Endothelial cell of umbilical vein (primary cell): ENCODE measurements at regions not wholly inside any gene's neighbourhood (a gene's known extent, or its start where the extent isn't known, plus 50 kb on each side); places are given as distances from the start of the nearest gene placed in this dataset.

ENCODE experiments used
- BruUV-seq: library from RNA; stranded (reverse); fragments of 400-500 nt; replicated peaks from 2 replicates; lab custom pipeline; 2021; lab: Mats Ljungman, UMichigan
- CTCF ChIA-PET: fragments of 300-600, 350-600 bp; sonication (Branson Sonifier 250); formaldehyde crosslinking; loops from one replicate; lab custom pipeline; 2021; ENCODE audit warnings: antibody characterized with exemption, inconsistent platforms; lab: Charles Lee
- POLR2A ChIA-PET: fragments of 300-600, 350-600 bp; sonication (Branson Sonifier 250); formaldehyde crosslinking; loops from one replicate; lab custom pipeline; 2021; ENCODE audit warnings: antibody characterized with exemption, inconsistent platforms; lab: Charles Lee
- DNase-seq: peaks from one replicate; pipeline ENCODE4 v3.0.0-alpha.2; 2011; ENCODE audit warnings: low read depth, low spot score
- FAIRE-seq: peaks from 2 replicates; lab custom pipeline; 2011; peaks lifted over from hg19 to GRCh38; lab: Jason Lieb, UNC
- H2AFZ ChIP-seq: 2 replicates; pipeline ENCODE4 v1.6.0; 2012; ENCODE audit warnings: low read depth, low read length, control low read depth, inconsistent platforms
- H3K27ac ChIP-seq: 2 replicates; pipeline ENCODE4 v1.5.1; 2011; ENCODE audit warnings: low read depth, mild to moderate bottlenecking, control low read depth, low read length, moderate library complexity; ENCODE audit not compliant: insufficient read depth
- H3K27me3 ChIP-seq, 2 experiments: 2 replicates each; pipeline versions ENCODE4 v1.6.0 to v1.6.1; 2011; ENCODE audit warnings: low read length in 2 of 2, mixed read lengths in 1 of 2; ENCODE audit not compliant: control insufficient read depth in 2 of 2, insufficient read depth in 2 of 2
- H3K36me3 ChIP-seq, 2 experiments: 2 replicates in 1 of 2; 3 replicates in 1 of 2; pipeline ENCODE4 v1.5.1; 2011; ENCODE audit warnings: low read length in 2 of 2, mild to moderate bottlenecking in 1 of 2, moderate library complexity in 1 of 2; ENCODE audit not compliant: control insufficient read depth in 2 of 2, insufficient read depth in 2 of 2; ENCODE audit errors: extremely low read depth in 1 of 2
- H3K4me1 ChIP-seq: 3 replicates; pipeline ENCODE4 v1.5.1; 2011; ENCODE audit warnings: mild to moderate bottlenecking, low read length; ENCODE audit not compliant: control insufficient read depth, insufficient read depth; ENCODE audit errors: extremely low read depth
- H3K4me2 ChIP-seq: 2 replicates; pipeline ENCODE4 v1.6.1; 2011; ENCODE audit warnings: low read length, control low read depth, mixed read lengths; ENCODE audit not compliant: insufficient read depth
- H3K4me3 ChIP-seq, 3 experiments: fragments of 200-600 bp in 1 of 3; sonication (generic), shearing (Covaris generic) in 1 of 3; replicated peaks in 1 of 3; 2 replicates each; pipeline ENCODE4 v1.5.1; 2011 to 2016; ENCODE audit warnings: control low read depth in 3 of 3, low read length in 3 of 3, mild to moderate bottlenecking in 2 of 3, inconsistent platforms in 1 of 3, low read depth in 1 of 3, moderate library complexity in 1 of 3; ENCODE audit not compliant: insufficient read depth in 1 of 3
- H3K79me2 ChIP-seq: 2 replicates; pipeline ENCODE4 v1.6.0; 2012; ENCODE audit warnings: low read length, inconsistent platforms; ENCODE audit not compliant: control insufficient read depth, insufficient read depth
- H3K9ac ChIP-seq: replicated peaks from 2 replicates; pipeline ENCODE3; 2011; ENCODE audit warnings: low read length, control low read depth; ENCODE audit not compliant: insufficient read depth; ENCODE audit errors: extremely low read depth
- H3K9me1 ChIP-seq: replicated peaks from 3 replicates; pipeline ENCODE4 v1.6.0; 2011; ENCODE audit warnings: mild to moderate bottlenecking, low read length; ENCODE audit not compliant: control insufficient read depth, insufficient read depth; ENCODE audit errors: extremely low read depth
- H3K9me3 ChIP-seq: replicated peaks from 2 replicates; pipeline ENCODE4 v1.5.1; 2012; ENCODE audit warnings: low read length, inconsistent platforms; ENCODE audit not compliant: control insufficient read depth, insufficient read depth
- H4K20me1 ChIP-seq: replicated peaks from 2 replicates; pipeline ENCODE3; 2011; ENCODE audit warnings: mild to moderate bottlenecking, low read length; ENCODE audit not compliant: control insufficient read depth, insufficient read depth; ENCODE audit errors: extremely low read depth
- CTCF ChIP-seq, 2 donors: IDR thresholded peaks; 1 replicate in 1 of 2; 2 replicates in 1 of 2; pipeline ENCODE4 v1.5.1; 2011; ENCODE audit warnings: low read length in 2 of 2, mild to moderate bottlenecking in 2 of 2, moderate library complexity in 2 of 2, control low read depth in 1 of 2, inconsistent platforms in 1 of 2, low read depth in 1 of 2; ENCODE audit not compliant: insufficient read depth in 1 of 2; ENCODE audit errors: extremely low read depth in 1 of 2
- EZH2 ChIP-seq: IDR thresholded peaks from 2 replicates; pipeline ENCODE4 v1.6.1; 2012; ENCODE audit warnings: borderline replicate concordance, low read depth, mild to moderate bottlenecking, moderate library complexity, low read length, inconsistent platforms; ENCODE audit not compliant: severe bottlenecking
- FOS ChIP-seq: IDR thresholded peaks from 2 replicates; pipeline ENCODE4 v1.6.1; 2011; ENCODE audit warnings: mild to moderate bottlenecking, low read length, moderate library complexity, borderline replicate concordance; ENCODE audit not compliant: insufficient read depth
- GATA2 ChIP-seq: IDR thresholded peaks from 2 replicates; pipeline ENCODE4 v1.7.0; 2011; ENCODE audit warnings: low read depth, mild to moderate bottlenecking, moderate library complexity, mixed read lengths, low read length; ENCODE audit not compliant: insufficient read length, insufficient read depth
- JUN ChIP-seq: IDR thresholded peaks from 2 replicates; pipeline ENCODE4 v1.6.1; 2011; ENCODE audit warnings: borderline replicate concordance, low read depth; ENCODE audit not compliant: insufficient read length, insufficient read depth
- MYC ChIP-seq: IDR thresholded peaks from one replicate; pipeline ENCODE4 v1.6.1; 2011; ENCODE audit warnings: mild to moderate bottlenecking, low read depth, low read length
- POLR2A ChIP-seq: IDR thresholded peaks from 2 replicates; pipeline ENCODE4 v1.6.1; 2012; ENCODE audit warnings: low read depth, mild to moderate bottlenecking, control low read depth, low read length
- POLR2AphosphoS5 ChIP-seq: IDR thresholded peaks from 2 replicates; pipeline ENCODE4 v1.6.1; 2012; ENCODE audit warnings: low read depth, mild to moderate bottlenecking, control low read depth, low read length, moderate library complexity; ENCODE audit not compliant: insufficient read depth
- dilution Hi-C: fragments of 300-500 bp; cut with MboI; formaldehyde crosslinking; loops from one replicate; pipeline ENCODE4 v1.15.0; 2019; ENCODE audit warnings: low sequenced_read_pairs; ENCODE audit not compliant: extremely low pct_ligation_motif_present
- intact Hi-C: fragments of 100-400 bp; cut with micrococcal nuclease; formaldehyde crosslinking; loops from one replicate; pipeline ENCODE4 v1.10.0; 2022
- TF ChIP-seq, protein P1 (sequence below): IDR thresholded peaks from 2 replicates; pipeline ENCODE4 v1.6.1; 2011; ENCODE audit not compliant: insufficient read depth, insufficient read length

- Histone ChIP-seq H3K4me2 (no peak overlapping the region), H3K27me3 (no peaks in the 10 kb centered on the region), H3K9ac (no peak overlapping the region), H3K36me3 (no peaks in the 10 kb centered on the region), H3K79me2 (no peaks in the 10 kb centered on the region), H3K4me1 (no peaks in the 10 kb centered on the region), H3K4me3 (no peak overlapping the region), H3K27ac (no peak overlapping the region), H4K20me1 (no peaks in the 10 kb centered on the region), H3K9me1 (no peaks in the 10 kb centered on the region), H2AFZ (no peak overlapping the region), H3K9me3 (peaks cover 2% of the 10 kb centered on the region)
- ChIA-PET POLR2A (no interaction called here), CTCF (no interaction called here)
- DNase-seq: no peak
- TF ChIP-seq POLR2AphosphoS5: no peak
- no peak for TF ChIP-seq POLR2A
- TF ChIP-seq CTCF (IDR thresholded peaks at IDR 0.05; ENCODE audit: extremely low read depth in 1 of 2, insufficient read depth in 1 of 2, low read depth in 1 of 2, low read length in 2 of 2): no peak
- TF ChIP-seq MYC: no peak
- TF ChIP-seq FOS: no peak
- TF ChIP-seq, protein P1, sequence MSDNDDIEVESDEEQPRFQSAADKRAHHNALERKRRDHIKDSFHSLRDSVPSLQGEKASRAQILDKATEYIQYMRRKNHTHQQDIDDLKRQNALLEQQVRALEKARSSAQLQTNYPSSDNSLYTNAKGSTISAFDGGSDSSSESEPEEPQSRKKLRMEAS: no peak
- TF ChIP-seq GATA2: no peak
- no peak for TF ChIP-seq JUN
- TF ChIP-seq EZH2: no peak
- no peak for FAIRE-seq
- intact Hi-C loops: no loop called here
- dilution Hi-C loops: no loop called here
- BruUV-seq: no TSS peak
These were observed 283.5 kb downstream of the LRATD1 start for GRCh38 chr2:14915983-14916382.
